K562 (cell line): ENCODE measurements at regions not wholly inside any gene's neighbourhood (a gene's known extent, or its start where the extent isn't known, plus 50 kb on each side); places are given as distances from the start of the nearest gene placed in this dataset.

ENCODE experiments used
- ATAC-seq: fragments of 200-7000 bp; cut with Tn5 transposase; 3 replicates; pipeline ENCODE4 v1.9.1; 2020; ENCODE audit warnings: moderate library complexity
- BruUV-seq: library from RNA; stranded (reverse); fragments of 400-500 nt; replicated peaks from 2 replicates; lab custom pipeline; 2021; lab: Mats Ljungman, UMichigan
- CTCF ChIA-PET: fragments of 300-600 bp; formaldehyde crosslinking; extraction: SDS; loops from one replicate; lab custom pipeline; 2021; ENCODE audit warnings: low intra/inter-chr PET ratio; lab: Yijun Ruan, JAX
- POLR2A ChIA-PET: fragments of 300-600, 350-650 bp; sonication (Branson Sonifier 250); formaldehyde crosslinking; extraction: SDS; loops from one replicate; lab custom pipeline; 2021; ENCODE audit warnings: antibody characterized with exemption, inconsistent platforms; lab: Yijun Ruan, JAX
- DNase-seq, 4 experiments: peaks; one replicate each; pipeline versions ENCODE4 v3.0.0 to v3.0.0-alpha.2; 2011 to 2018; ENCODE audit warnings: low spot score in 3 of 4, mixed read lengths in 3 of 4; ENCODE audit errors: extremely low read depth in 1 of 4
- FAIRE-seq: peaks from 2 replicates; lab custom pipeline; 2011; peaks lifted over from hg19 to GRCh38; lab: Jason Lieb, UNC
- H2AFZ ChIP-seq: 2 replicates; pipeline ENCODE4 v1.6.0; 2011; ENCODE audit warnings: low read depth, low read length, control low read depth, inconsistent platforms
- H3K27ac ChIP-seq: fragments of 200-600 bp; 3 replicates; pipeline ENCODE4 v1.8.0; 2011; ENCODE audit warnings: low read depth, mild to moderate bottlenecking, control low read depth, inconsistent platforms, low read length, moderate library complexity, mixed read lengths; ENCODE audit errors: extremely low read depth
- H3K27me3 ChIP-seq, 2 experiments: fragments of 300-600 bp in 1 of 2; 2 replicates in 1 of 2; 3 replicates in 1 of 2; pipeline versions ENCODE4 v1.6.0 to v1.8.0; 2011; ENCODE audit warnings: inconsistent platforms in 2 of 2, low read length in 2 of 2, mild to moderate bottlenecking in 1 of 2, mixed read lengths in 1 of 2, moderate library complexity in 1 of 2; ENCODE audit not compliant: control insufficient read depth in 2 of 2, insufficient read depth in 2 of 2
- H3K36me3 ChIP-seq: fragments of 300-600 bp; 3 replicates; pipeline ENCODE4 v1.8.0; 2011; ENCODE audit warnings: mild to moderate bottlenecking, low read length, inconsistent platforms; ENCODE audit not compliant: control insufficient read depth, insufficient read depth
- H3K4me1 ChIP-seq, 2 experiments: fragments of 200-600 bp in 1 of 2; replicated peaks in 1 of 2; 2 replicates in 1 of 2; 3 replicates in 1 of 2; pipeline versions ENCODE4 v1.5.1 to v1.8.0; 2011; ENCODE audit warnings: inconsistent platforms in 2 of 2, low read length in 2 of 2, mild to moderate bottlenecking in 1 of 2, mixed read lengths in 1 of 2, moderate library complexity in 1 of 2; ENCODE audit not compliant: control insufficient read depth in 2 of 2, insufficient read depth in 2 of 2
- H3K4me2 ChIP-seq: 2 replicates; pipeline ENCODE4 v1.6.1; 2011; ENCODE audit warnings: low read length, control low read depth, inconsistent platforms, mixed read lengths; ENCODE audit not compliant: insufficient read depth
- H3K4me3 ChIP-seq: fragments of 200-600 bp; sonication (generic), shearing (Covaris generic); 2 replicates; pipeline ENCODE4 v1.5.1; 2016; ENCODE audit warnings: control low read depth, inconsistent platforms
- H3K79me2 ChIP-seq: fragments of 200-600 bp; 3 replicates; pipeline ENCODE4 v1.8.0; 2011; ENCODE audit warnings: low read length, inconsistent platforms; ENCODE audit not compliant: control insufficient read depth, insufficient read depth
- H3K9ac ChIP-seq, 2 experiments: 2 replicates each; pipeline versions ENCODE4 v1.6.0 to v1.6.1; 2011; ENCODE audit warnings: low read depth in 2 of 2, low read length in 2 of 2, control low read depth in 1 of 2, inconsistent platforms in 1 of 2, mild to moderate bottlenecking in 1 of 2, mixed read lengths in 1 of 2; ENCODE audit not compliant: insufficient read depth in 1 of 2
- H3K9me1 ChIP-seq: one replicate; pipeline ENCODE4 v1.6.0; 2011; ENCODE audit warnings: inconsistent platforms, mild to moderate bottlenecking, low read length, moderate library complexity; ENCODE audit not compliant: control insufficient read depth, insufficient read depth
- H3K9me3 ChIP-seq: replicated peaks from 2 replicates; pipeline ENCODE4 v1.5.1; 2011; ENCODE audit warnings: low read depth, low read length, inconsistent platforms; ENCODE audit not compliant: control insufficient read depth, insufficient read depth
- H4K20me1 ChIP-seq: replicated peaks from 2 replicates; pipeline ENCODE4 v1.6.1; 2011; ENCODE audit warnings: low read length, inconsistent platforms, mixed read lengths; ENCODE audit not compliant: control insufficient read depth, insufficient read depth
- ARID2 ChIP-seq: fragments of 450-650 bp; IDR thresholded peaks from 2 replicates; pipeline ENCODE4 v1.6.1; 2017; ENCODE audit warnings: antibody characterized with exemption, mild to moderate bottlenecking
- CBX5 ChIP-seq: IDR thresholded peaks from 2 replicates; pipeline ENCODE4 v1.6.1; 2014; ENCODE audit warnings: low read depth, borderline replicate concordance
- CREB1 ChIP-seq, 2 experiments: sonication (generic) in 1 of 2; formaldehyde crosslinking in 1 of 2; IDR thresholded peaks; 2 replicates each; pipeline versions ENCODE4 v1.6.1 to v1.8.0; 2012 to 2022; ENCODE audit warnings: inconsistent platforms in 1 of 2, mild to moderate bottlenecking in 1 of 2, missing genetic modification reagents in 1 of 2, moderate library complexity in 1 of 2
- GABPA ChIP-seq: fragments of 200-800 bp; sonication (Bioruptor generic); conservative IDR thresholded peaks from 2 replicates; pipeline ENCODE4 v1.6.1; 2016; ENCODE audit warnings: low read depth, missing genetic modification characterization, missing compliant biosample characterization
- HDGF ChIP-seq: fragments of 450-650 bp; IDR thresholded peaks from 2 replicates; pipeline ENCODE4 v1.6.1; 2016
- MED1 ChIP-seq: sonication (generic); formaldehyde crosslinking; IDR thresholded peaks from 2 replicates; pipeline ENCODE4 v1.8.1; 2023; ENCODE audit warnings: missing genetic modification reagents, borderline replicate concordance
- MEF2A ChIP-seq: IDR thresholded peaks from 2 replicates; pipeline ENCODE4 v1.6.1; 2011; ENCODE audit warnings: low read depth, mild to moderate bottlenecking, low read length, moderate library complexity; ENCODE audit not compliant: control insufficient read depth
- NFIC ChIP-seq: fragments of 450-650 bp; IDR thresholded peaks from 2 replicates; pipeline ENCODE4 v1.6.1; 2017; ENCODE audit warnings: mild to moderate bottlenecking, inconsistent platforms
- PHB2 ChIP-seq: fragments of 450-650 bp; IDR thresholded peaks from 2 replicates; pipeline ENCODE4 v1.6.1; 2017; ENCODE audit warnings: low read depth
- PHTF2 ChIP-seq: fragments of 250-450 bp; sonication (Bioruptor Pico); IDR thresholded peaks from 2 replicates; pipeline ENCODE4 v1.5.0; 2021; ENCODE audit warnings: mild to moderate bottlenecking
- SFPQ ChIP-seq: fragments of 200-400 bp; formaldehyde crosslinking; IDR thresholded peaks from 2 replicates; pipeline ENCODE4 v1.6.1; 2017; ENCODE audit warnings: mild to moderate bottlenecking, low read depth, low read length, moderate library complexity
- TFAP4 ChIP-seq: sonication (generic); formaldehyde crosslinking; IDR thresholded peaks from 2 replicates; pipeline ENCODE4 v1.8.0; 2022; ENCODE audit warnings: missing genetic modification reagents, mild to moderate bottlenecking, moderate library complexity, borderline replicate concordance
- THRAP3 ChIP-seq: fragments of 450-650 bp; IDR thresholded peaks from 2 replicates; pipeline ENCODE4 v1.6.1; 2016; ENCODE audit warnings: mild to moderate bottlenecking, inconsistent platforms, borderline replicate concordance
- TRIM24 ChIP-seq, 2 experiments: fragments of 450-650 bp; IDR thresholded peaks; 2 replicates each; pipeline ENCODE4 v1.6.1; 2016
- ZNF239 ChIP-seq: fragments of 250-450 bp; sonication (Bioruptor Pico); IDR thresholded peaks from 2 replicates; pipeline ENCODE4 v1.4.0; 2020; ENCODE audit warnings: mild to moderate bottlenecking
- ZNF583 ChIP-seq: fragments of 250-450 bp; sonication (Bioruptor Pico); IDR thresholded peaks from 2 replicates; pipeline ENCODE4 v1.4.0; 2020
- WGBS: fragments of 100-300 bp; shearing (Covaris generic); methylation state at CpG from one replicate; pipeline ENCODE4 v1.1.6; 2016; ENCODE audit warnings: low coverage, mixed read lengths; ENCODE audit not compliant: insufficient coverage; ENCODE audit errors: missing lambda C conversion rate; 5-methylcytosine and 5-hydroxymethylcytosine counted together
- in situ Hi-C: fragments of 300-500 bp; cut with MboI; formaldehyde crosslinking; loops from 4 replicates; pipeline ENCODE4 v1.15.0; 2018; ENCODE audit warnings: inconsistent platforms, mixed read lengths
- intact Hi-C: fragments of 100-400 bp; cut with micrococcal nuclease; formaldehyde crosslinking; loops from 2 replicates; pipeline ENCODE4 v1.14.2; 2022

GRCh38 chr10:126843299-126843934, 61.8 kb upstream of the DOCK1 start:
- Histone ChIP-seq H3K4me1 (no peaks in the 10 kb centered on the region), H3K9me3 (no peaks in the 10 kb centered on the region), H2AFZ (no peak overlapping the region), H3K4me3 (no peak overlapping the region), H3K79me2 (no peaks in the 10 kb centered on the region), H3K27ac (no peak overlapping the region), H3K9ac (no peak overlapping the region), H3K9me1 (no peaks in the 10 kb centered on the region), H3K4me2 (no peak overlapping the region), H3K36me3 (no peaks in the 10 kb centered on the region), H3K27me3 (no peaks in the 10 kb centered on the region), H4K20me1 (no peaks in the 10 kb centered on the region)
- TF ChIP-seq ZNF239 (CRISPR knock-in tag) (no peak), CBX5 (no peak)
- no TSS peak for BruUV-seq
- in situ Hi-C loops (no loop called here), intact Hi-C loops (no loop called here)
- FAIRE-seq (no peak), ATAC-seq (no peak), DNase-seq (no peak)
- POLR2A ChIA-PET = no interaction called here
- CTCF ChIA-PET = no interaction called here
- WGBS = 0% methylated on average over 6 of the region's 8 CpGs

- WGBS = 3% methylated on average over 6 of the region's 6 CpGs
- intact Hi-C loops = no loop called here
- Histone ChIP-seq H3K27ac (no peak overlapping the region), H3K9me3 (no peaks in the 10 kb centered on the region), H3K27me3 (no peaks in the 10 kb centered on the region), H3K36me3 (no peaks in the 10 kb centered on the region), H3K9ac (no peak overlapping the region), H2AFZ (no peak overlapping the region), H3K4me3 (no peak overlapping the region), H3K4me1 (no peaks in the 10 kb centered on the region), H3K79me2 (no peaks in the 10 kb centered on the region), H3K4me2 (no peak overlapping the region), H4K20me1 (no peaks in the 10 kb centered on the region), H3K9me1 (no peaks in the 10 kb centered on the region)
- FAIRE-seq (no peak), DNase-seq (no peak), ATAC-seq (no peak)
- in situ Hi-C loops = no loop called here
- BruUV-seq = no TSS peak
- ChIA-PET POLR2A (no interaction called here), CTCF (no interaction called here)
- TF ChIP-seq PHB2 (no peak), MED1 (no peak), HDGF (no peak), PHTF2 (no peak), SFPQ (no peak), TRIM24 (IDR thresholded peaks at IDR 0.05) (no peak), ZNF583 (CRISPR knock-in tag) (no peak), THRAP3 (no peak), GABPA (no peak), ARID2 (no peak), CREB1 (IDR thresholded peaks at IDR 0.05) (no peak), CREB1 (CRISPR knock-in tag; IDR thresholded peaks at IDR 0.05) (no peak), NFIC (no peak), TFAP4 (CRISPR knock-in tag) (no peak), MEF2A (no peak)
These were observed 60.8 kb upstream of the DOCK1 start for GRCh38 chr10:126844406-126844805.
